Colonic mucosa (tissue), 4 donors: ENCODE measurements at regions not wholly inside any gene's neighbourhood (a gene's known extent, or its start where the extent isn't known, plus 50 kb on each side); places are given as distances from the start of the nearest gene placed in this dataset.

Experiments used
- DNase-seq: peaks from one replicate; pipeline ENCODE4 v3.0.0-alpha.2; 2020
- H3K27ac ChIP-seq: fragments of 200-600 bp; one replicate; pipeline ENCODE4 v1.8.0; 2021
- H3K27me3 ChIP-seq: fragments of 200-600 bp; one replicate; pipeline ENCODE4 v1.8.0; 2021
- H3K36me3 ChIP-seq: fragments of 200-600 bp; one replicate; pipeline ENCODE4 v1.8.0; 2021
- H3K4me1 ChIP-seq: fragments of 200-600 bp; one replicate; pipeline ENCODE4 v1.8.0; 2021; ENCODE audit warnings: mild to moderate bottlenecking
- H3K4me3 ChIP-seq: fragments of 200-600 bp; one replicate; pipeline ENCODE4 v1.8.0; 2021
- H3K9ac ChIP-seq, 2 donors: one replicate each; pipeline ENCODE4 v1.7.0; 2013; ENCODE audit warnings: control low read depth in 2 of 2, low read depth in 2 of 2, low read length in 2 of 2
- H3K9me3 ChIP-seq: fragments of 200-600 bp; one replicate; pipeline ENCODE4 v1.8.0; 2021
- intact Hi-C: fragments of 100-400 bp; cut with DNase I; formaldehyde crosslinking; loops from one replicate; pipeline ENCODE4 v1.14.1; 2022
- TF ChIP-seq, protein P1 (sequence below): fragments of 200-600 bp; IDR thresholded peaks from one replicate; pipeline ENCODE4 v1.8.0; 2022; ENCODE audit warnings: antibody characterized with exemption, mild to moderate bottlenecking
- donor health status: healthy.
- donor health status: DM: no; HTN: no; CAD: no.
- donor health status: DM: no; HTN: no; CAD: no.

DNA sequence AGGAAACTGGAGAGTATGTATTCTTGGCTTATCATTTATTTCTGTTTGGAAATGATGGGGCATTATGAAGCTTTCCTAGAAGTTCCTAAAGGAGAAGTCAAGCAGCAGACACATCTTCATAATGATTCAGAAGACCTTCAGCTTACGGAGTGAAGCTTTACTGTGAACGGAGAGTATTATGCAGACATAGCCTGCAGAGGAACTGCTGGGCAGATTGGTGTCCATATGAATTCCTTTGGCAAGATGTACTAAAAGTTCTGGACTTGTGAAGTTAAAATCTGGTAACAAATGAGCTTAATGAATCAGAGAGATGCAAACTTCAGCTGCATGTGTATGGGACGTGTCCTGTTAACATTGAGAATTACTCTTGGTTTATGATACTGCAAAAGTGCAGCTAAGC is 60.1 kb downstream of the NABP1 start:
- Histone ChIP-seq H3K27me3 (no peaks in the 10 kb centered on the region), H3K4me1 (no peaks in the 10 kb centered on the region), H3K27ac (no peak overlapping the region), H3K4me3 (no peak overlapping the region), H3K36me3 (no peaks in the 10 kb centered on the region), H3K9ac (no peak overlapping the region), H3K9me3 (no peaks in the 10 kb centered on the region)
- intact Hi-C loops = no loop called here
- TF ChIP-seq, protein P1, sequence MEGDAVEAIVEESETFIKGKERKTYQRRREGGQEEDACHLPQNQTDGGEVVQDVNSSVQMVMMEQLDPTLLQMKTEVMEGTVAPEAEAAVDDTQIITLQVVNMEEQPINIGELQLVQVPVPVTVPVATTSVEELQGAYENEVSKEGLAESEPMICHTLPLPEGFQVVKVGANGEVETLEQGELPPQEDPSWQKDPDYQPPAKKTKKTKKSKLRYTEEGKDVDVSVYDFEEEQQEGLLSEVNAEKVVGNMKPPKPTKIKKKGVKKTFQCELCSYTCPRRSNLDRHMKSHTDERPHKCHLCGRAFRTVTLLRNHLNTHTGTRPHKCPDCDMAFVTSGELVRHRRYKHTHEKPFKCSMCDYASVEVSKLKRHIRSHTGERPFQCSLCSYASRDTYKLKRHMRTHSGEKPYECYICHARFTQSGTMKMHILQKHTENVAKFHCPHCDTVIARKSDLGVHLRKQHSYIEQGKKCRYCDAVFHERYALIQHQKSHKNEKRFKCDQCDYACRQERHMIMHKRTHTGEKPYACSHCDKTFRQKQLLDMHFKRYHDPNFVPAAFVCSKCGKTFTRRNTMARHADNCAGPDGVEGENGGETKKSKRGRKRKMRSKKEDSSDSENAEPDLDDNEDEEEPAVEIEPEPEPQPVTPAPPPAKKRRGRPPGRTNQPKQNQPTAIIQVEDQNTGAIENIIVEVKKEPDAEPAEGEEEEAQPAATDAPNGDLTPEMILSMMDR = no peak
- no peak for DNase-seq

GRCh38 chr2:191738667-191739066 is 60.7 kb downstream of the NABP1 start:
- H3K36me3 ChIP-seq = no peaks in the 10 kb centered on the region
- no peaks in the 10 kb centered on the region for H3K9me3 ChIP-seq
- no peak overlapping the region for H3K27ac ChIP-seq
- TF ChIP-seq, protein P1 = no peak
- no peaks in the 10 kb centered on the region for H3K4me1 ChIP-seq
- H3K9ac ChIP-seq = no peak overlapping the region
- DNase-seq = no peak
- intact Hi-C loops = no loop called here
- H3K4me3 ChIP-seq = no peak overlapping the region
- H3K27me3 ChIP-seq = no peaks in the 10 kb centered on the region

GRCh38 chr2:191739194-191739593 is 61.3 kb downstream of the NABP1 start:
- Histone ChIP-seq H3K9ac (no peak overlapping the region), H3K27me3 (no peaks in the 10 kb centered on the region), H3K4me3 (no peak overlapping the region), H3K36me3 (no peaks in the 10 kb centered on the region), H3K27ac (no peak overlapping the region), H3K4me1 (no peaks in the 10 kb centered on the region), H3K9me3 (no peaks in the 10 kb centered on the region)
- DNase-seq = no peak
- intact Hi-C loops = no loop called here
- TF ChIP-seq, protein P1 = no peak

DNA sequence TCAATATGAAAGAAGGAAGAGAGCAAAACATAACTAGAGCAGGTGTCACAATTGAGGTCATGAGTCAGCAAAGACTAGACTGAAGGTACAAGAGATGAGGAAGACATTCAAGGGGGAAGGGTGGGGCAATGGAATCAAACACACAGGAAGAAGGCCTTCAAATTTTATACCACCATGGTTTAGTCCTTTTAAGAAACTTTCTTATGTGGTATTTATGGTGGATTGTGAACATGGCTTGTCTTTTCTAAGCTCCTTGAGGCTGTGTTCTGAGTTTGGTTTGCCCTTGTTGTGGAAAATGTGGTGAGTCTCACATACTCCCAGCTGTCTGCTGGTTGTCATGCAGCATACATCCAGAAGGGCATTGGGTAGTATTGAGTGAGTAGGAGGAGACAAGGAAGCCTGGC is 62.1 kb downstream of the NABP1 start:
- no peak for DNase-seq
- no peak overlapping the region for H3K4me3 ChIP-seq
- no peak overlapping the region for H3K9ac ChIP-seq
- H3K4me1 ChIP-seq = no peaks in the 10 kb centered on the region
- H3K36me3 ChIP-seq = no peaks in the 10 kb centered on the region
- no peaks in the 10 kb centered on the region for H3K9me3 ChIP-seq
- no peak overlapping the region for H3K27ac ChIP-seq
- no peaks in the 10 kb centered on the region for H3K27me3 ChIP-seq
- intact Hi-C loops = no loop called here
- TF ChIP-seq, protein P1 = no peak

DNA sequence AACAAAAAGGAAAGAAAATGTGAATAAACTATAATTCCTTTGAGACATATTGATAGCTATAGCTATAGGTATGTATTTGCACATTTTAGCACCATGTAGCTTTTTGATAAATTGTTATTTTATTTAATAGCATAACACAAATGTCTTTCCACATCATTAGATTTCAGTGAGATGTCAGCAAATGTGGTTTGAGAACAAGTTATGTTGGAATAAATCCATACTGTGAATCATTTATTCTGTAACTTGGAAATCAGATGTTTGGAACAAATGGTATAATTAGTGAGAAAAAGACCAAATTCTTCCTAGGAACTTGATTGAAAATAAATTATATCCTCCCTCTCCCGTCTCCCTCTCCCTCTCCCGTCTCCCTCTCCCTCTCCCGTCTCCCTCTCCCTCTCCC is 62.8 kb downstream of the NABP1 start:
- H3K4me3 ChIP-seq = no peak overlapping the region
- DNase-seq = no peak
- intact Hi-C loops = no loop called here
- no peak overlapping the region for H3K27ac ChIP-seq
- no peaks in the 10 kb centered on the region for H3K9me3 ChIP-seq
- H3K4me1 ChIP-seq = no peaks in the 10 kb centered on the region
- H3K9ac ChIP-seq = no peak overlapping the region
- H3K27me3 ChIP-seq = no peaks in the 10 kb centered on the region
- TF ChIP-seq, protein P1 = no peak
- H3K36me3 ChIP-seq = no peaks in the 10 kb centered on the region
